OCI-LY1 (cell line): ENCODE measurements at regions not wholly inside any gene's neighbourhood (a gene's known extent, or its start where the extent isn't known, plus 50 kb on each side); places are given as distances from the start of the nearest gene placed in this dataset.

Source experiments
- CTCF ChIP-seq: fragments of 200-600 bp; sonication (generic), shearing (Covaris generic); IDR thresholded peaks from 2 replicates; pipeline ENCODE4 v1.5.1; 2017; ENCODE audit warnings: mild to moderate bottlenecking, antibody characterized with exemption, low read length, moderate library complexity, mixed read lengths
- EZH2 ChIP-seq: fragments of 200-600 bp; sonication (generic), shearing (Covaris generic); IDR thresholded peaks from 2 replicates; pipeline ENCODE4 v1.8.0; 2017; ENCODE audit warnings: borderline replicate concordance, mixed run types, mild to moderate bottlenecking, antibody characterized with exemption, low read length, moderate library complexity, mixed read lengths

- TF ChIP-seq CTCF: no peak
- no peak for TF ChIP-seq EZH2
Observed at GRCh38 chr19:28520998-28521568, 691.9 kb downstream of the UQCRFS1 start.
